ENCODE measurements at regions not wholly inside any gene's neighbourhood (a gene's known extent, or its start where the extent isn't known, plus 50 kb on each side); places are given as distances from the start of the nearest gene placed in this dataset.

DNA sequence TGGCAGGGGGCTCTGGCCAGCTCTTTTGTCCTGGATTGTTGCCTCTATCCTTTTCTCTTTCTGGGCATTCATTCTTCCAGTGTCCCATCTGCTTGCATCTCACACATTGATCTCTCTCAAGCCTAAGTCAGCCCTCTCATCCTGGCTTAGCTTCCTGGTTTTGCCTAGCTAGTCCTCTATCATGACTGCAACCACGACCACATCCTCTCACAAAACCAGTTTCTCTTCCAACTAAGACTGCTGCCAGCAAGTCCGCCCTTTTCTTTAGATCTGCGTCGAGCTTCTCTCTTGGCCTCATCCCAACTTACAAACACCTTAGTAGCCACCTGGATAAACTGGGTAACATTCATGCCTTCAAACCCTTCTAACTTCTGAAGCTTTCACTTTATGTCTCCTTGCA is 212.2 kb upstream of the HTR2A start:
- TF ChIP-seq CTCF (IDR thresholded peaks at IDR 0.05), result no peak
- no peak for ATAC-seq
- intact Hi-C loops (cut with DNase I, micrococcal nuclease), result no loop called here
- H3K4me3 ChIP-seq, result no peak overlapping the region
- no peaks in the 10 kb centered on the region for H3K9me3 ChIP-seq
- no peaks in the 10 kb centered on the region for H3K4me1 ChIP-seq (ENCODE audit: low read depth)
- no peaks in the 10 kb centered on the region for H3K36me3 ChIP-seq (ENCODE audit: low read depth)
- no peak for DNase-seq

DNA sequence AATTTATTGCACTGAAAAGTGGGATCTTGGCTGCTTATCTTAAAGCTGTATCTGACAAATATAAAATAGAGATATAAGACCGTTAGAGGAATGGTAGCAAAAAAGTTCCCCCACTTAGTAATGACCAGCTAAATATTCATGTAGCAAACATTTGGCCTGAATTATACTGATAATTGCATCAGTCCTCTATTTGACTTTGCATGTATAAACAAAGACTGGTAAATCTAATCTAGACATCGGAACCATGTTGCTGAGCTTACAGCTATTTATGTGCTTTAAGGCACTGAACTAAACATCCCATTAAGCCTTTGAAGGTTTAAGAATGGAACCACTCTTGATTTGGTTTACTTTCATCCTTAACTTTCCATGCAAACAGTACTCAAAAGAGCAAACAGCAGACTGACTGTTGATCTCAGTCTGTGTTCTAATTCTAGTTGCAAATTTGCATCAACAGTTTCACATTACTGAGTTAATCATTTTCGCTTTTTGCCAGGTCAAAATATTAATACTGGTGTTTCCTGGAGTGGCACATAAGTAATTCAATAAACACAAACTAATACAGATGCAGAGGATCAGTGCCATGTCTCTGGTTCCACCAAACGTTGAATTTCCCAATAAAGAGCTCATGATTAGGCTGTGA is 203.5 kb upstream of the HTR2A start:
- no peak overlapping the region for H3K4me3 ChIP-seq
- ATAC-seq, result no peak
- TF ChIP-seq CTCF (IDR thresholded peaks at IDR 0.05), result no peak
- DNase-seq, result no peak
- H3K9me3 ChIP-seq, result no peaks in the 10 kb centered on the region
- H3K36me3 ChIP-seq (ENCODE audit: low read depth), result no peaks in the 10 kb centered on the region
- intact Hi-C loops (cut with DNase I, micrococcal nuclease), result no loop called here
- H3K4me1 ChIP-seq (ENCODE audit: low read depth), result no peaks in the 10 kb centered on the region

- no peaks in the 10 kb centered on the region for H3K9me3 ChIP-seq
- TF ChIP-seq CTCF (IDR thresholded peaks at IDR 0.05), result no peak
- no peaks in the 10 kb centered on the region for H3K36me3 ChIP-seq (ENCODE audit: low read depth)
- DNase-seq (no peak), ATAC-seq (no peak)
- H3K4me1 ChIP-seq (ENCODE audit: low read depth), result no peaks in the 10 kb centered on the region
- intact Hi-C loops (cut with DNase I, micrococcal nuclease), result no loop called here
- H3K4me3 ChIP-seq, result no peak overlapping the region
These were observed 198.0 kb upstream of the HTR2A start for GRCh38 chr13:47094734-47095434.

DNA sequence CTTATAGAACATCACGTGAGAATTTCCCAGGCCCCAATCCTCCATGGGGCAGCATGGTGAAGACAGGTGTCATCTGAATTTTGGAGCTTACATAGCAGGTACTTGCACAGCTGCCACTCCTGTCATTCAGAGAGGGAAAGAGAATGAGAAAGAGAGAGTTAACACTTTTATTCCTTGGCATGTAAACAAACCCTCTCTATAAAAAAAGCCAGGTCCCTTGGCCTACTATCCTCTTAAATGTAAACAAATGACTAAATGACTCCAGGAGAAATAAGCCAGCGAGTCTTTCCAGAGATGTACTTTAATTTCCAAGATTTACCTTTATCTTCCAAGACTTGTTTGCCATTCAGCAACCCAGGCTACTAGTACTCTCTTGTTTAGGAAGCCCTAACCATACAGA is 195.3 kb upstream of the HTR2A start:
- Histone ChIP-seq H3K36me3 (ENCODE audit: low read depth) (no peaks in the 10 kb centered on the region), H3K4me1 (ENCODE audit: low read depth) (no peaks in the 10 kb centered on the region), H3K4me3 (no peak overlapping the region), H3K9me3 (no peaks in the 10 kb centered on the region)
- intact Hi-C loops (cut with DNase I, micrococcal nuclease), result no loop called here
- TF ChIP-seq CTCF (IDR thresholded peaks at IDR 0.05), result no peak
- DNase-seq (no peak), ATAC-seq (no peak)

DNA sequence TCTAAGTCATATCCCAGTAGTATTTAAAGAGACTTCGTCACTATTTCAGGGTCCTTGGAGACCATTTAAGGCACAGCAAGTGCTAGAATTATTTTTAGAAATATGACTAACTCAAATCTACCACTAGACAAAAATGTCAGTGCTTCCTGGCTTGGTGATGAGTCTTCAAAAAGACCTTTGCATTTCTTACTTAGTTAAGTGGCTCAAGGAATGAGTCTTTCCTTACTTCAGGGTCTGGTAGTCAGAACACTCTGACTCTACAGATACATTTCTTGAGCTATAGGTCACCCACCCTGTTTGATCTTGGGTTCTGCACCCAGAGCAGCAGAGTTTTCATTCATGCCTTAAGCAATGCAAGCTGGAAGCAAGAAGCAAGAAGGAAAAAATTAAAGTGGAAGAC is 191.0 kb upstream of the HTR2A start:
- no peaks in the 10 kb centered on the region for H3K4me1 ChIP-seq (ENCODE audit: low read depth)
- ATAC-seq, result no peak

More for the DNA sequence above, 191.0 kb upstream of the HTR2A start:
- Histone ChIP-seq H3K4me3 (no peak overlapping the region), H3K36me3 (ENCODE audit: low read depth) (no peaks in the 10 kb centered on the region), H3K9me3 (no peaks in the 10 kb centered on the region)
- intact Hi-C loops (cut with DNase I, micrococcal nuclease), result no loop called here
- no peak for DNase-seq
- no peak for TF ChIP-seq CTCF (IDR thresholded peaks at IDR 0.05)
